ENCODE measurements at regions not wholly inside any gene's neighbourhood (a gene's known extent, or its start where the extent isn't known, plus 50 kb on each side); places are given as distances from the start of the nearest gene placed in this dataset.

DNA sequence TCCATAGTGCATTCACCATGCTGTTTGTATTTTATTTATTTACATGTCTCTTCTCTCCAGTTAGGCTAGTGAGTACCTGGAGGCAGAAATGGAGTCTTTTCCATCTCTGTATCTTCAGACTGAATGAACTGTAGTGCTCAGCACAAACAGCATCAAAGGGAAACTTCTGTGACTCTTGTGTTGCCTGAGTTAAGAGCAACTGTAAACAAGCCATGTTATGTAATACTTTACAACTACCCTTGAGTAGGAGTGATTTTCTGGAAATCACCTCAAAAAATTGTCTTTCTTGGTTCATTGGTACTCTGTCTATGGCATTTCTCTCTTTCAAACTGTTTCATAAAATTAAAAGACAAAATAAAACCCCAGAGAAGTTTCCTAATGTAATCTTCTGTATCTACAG lies 258.3 kb downstream of the CGGBP1 start:
- TF ChIP-seq EP300 (IDR thresholded peaks at IDR 0.05; ENCODE audit: low read depth) (no peak), POLR2A (IDR thresholded peaks at IDR 0.05) (no peak)
